Jurkat, Clone E6-1 (cell line): ENCODE measurements at regions not wholly inside any gene's neighbourhood (a gene's known extent, or its start where the extent isn't known, plus 50 kb on each side); places are given as distances from the start of the nearest gene placed in this dataset.

ENCODE experiments used
- DNase-seq: peaks from one replicate; pipeline ENCODE4 v3.0.0-alpha.2; 2011; ENCODE audit warnings: low read depth, low spot score
- H3K4me3 ChIP-seq: 2 replicates; pipeline ENCODE4 v1.5.1; 2011; ENCODE audit warnings: mild to moderate bottlenecking, low read length, control low read depth, moderate library complexity

DNA sequence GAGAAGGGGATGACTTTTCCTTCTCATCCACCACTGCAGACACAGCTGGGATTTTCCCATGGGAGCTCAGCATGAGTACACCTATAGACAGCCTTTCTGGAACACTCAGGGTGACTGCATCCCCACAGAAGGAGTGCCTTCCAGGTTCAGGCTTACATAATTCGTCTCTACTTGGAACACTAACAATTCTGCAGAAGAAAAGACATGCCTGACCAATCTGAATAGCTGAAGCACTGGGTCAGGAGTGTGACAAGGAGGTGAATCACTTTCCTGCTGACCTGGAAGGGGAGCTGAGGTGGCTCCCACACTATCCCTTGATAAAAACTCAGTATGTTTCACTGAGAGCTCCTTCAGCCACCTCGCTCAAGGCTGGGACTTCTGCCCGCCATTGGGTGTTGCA is 425.3 kb downstream of the TLR4 start:
- no peak overlapping the region for H3K4me3 ChIP-seq
- no peak for DNase-seq

DNA sequence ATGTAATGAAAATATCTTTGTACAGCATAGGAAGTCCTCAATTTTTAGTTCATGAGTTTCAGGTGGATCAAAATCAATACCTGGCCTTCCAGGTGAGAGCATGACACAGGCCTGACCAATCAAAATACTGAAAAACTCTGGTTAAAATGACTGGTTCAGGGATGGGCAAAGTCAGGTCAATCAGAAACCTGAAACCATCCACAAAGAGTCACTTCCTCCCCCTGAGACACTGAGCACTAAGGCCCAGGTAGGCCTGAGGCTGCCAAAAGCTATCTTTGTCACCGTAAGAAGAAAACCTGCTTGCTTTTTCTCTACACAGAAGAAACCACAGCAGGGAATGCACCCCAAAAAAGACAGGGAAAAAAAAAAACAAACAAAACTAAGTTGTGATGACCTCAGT is 444.8 kb downstream of the TLR4 start:
- no peak for DNase-seq
- H3K4me3 ChIP-seq = no peak overlapping the region

DNA sequence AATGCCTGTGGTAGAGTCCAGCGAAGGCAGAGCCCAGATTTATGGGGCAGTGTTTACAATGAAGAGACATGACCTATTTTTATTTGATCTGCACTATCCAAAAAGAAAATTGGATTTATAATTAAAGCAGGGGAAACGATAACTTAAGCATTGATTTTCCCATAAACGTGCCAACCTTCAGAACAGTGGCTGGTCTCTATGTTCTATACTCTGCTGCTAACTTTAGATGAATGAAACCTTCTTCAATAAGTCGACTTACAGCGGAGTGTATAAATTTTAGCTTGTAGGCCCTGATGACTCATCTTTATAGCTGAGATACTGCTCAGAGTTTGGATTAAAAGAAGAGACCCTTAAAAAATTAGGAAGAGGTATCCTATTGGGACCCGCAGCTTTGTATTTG is 452.6 kb downstream of the TLR4 start:
- no peak for DNase-seq
- no peak overlapping the region for H3K4me3 ChIP-seq

DNA sequence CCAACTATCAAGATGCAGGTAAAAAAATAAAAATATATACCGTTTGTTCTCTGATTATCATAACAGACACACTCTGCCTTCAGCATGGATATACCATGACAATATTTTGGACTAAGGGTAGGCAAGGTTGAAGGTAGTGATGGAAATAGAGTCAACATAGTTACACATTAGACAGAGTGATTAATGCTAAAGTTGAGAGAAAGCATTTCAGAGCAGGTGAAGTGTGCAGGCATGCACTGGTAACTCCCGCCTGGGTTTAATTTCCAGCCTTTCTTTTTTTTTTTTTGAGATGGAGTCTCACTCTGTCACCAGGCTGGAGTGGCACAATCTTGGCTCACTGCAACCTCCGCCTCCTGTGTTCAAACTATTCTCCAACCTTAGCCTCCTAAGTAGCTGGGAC is 458.5 kb downstream of the TLR4 start:
- H3K4me3 ChIP-seq = no peak overlapping the region
- DNase-seq = no peak

DNA sequence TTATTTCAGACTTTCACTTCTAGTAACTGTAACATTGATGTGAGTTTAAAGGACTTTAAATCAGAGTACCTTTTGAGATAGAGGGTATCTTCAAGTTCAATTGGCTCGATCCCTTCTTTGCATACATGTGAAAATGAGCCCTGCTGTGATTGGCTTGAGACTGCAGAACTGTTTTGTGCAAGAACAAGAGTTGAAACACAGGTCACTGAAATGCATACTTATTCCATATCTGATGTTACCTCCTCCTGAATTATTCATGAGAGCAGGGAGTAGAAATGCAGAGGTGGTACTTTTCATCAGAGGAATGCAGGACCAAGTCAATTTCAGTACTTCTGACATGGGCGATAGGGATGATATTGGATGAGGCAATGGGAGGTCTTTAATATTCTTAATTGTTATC is 459.5 kb downstream of the TLR4 start:
- no peak overlapping the region for H3K4me3 ChIP-seq
- DNase-seq = no peak

DNA sequence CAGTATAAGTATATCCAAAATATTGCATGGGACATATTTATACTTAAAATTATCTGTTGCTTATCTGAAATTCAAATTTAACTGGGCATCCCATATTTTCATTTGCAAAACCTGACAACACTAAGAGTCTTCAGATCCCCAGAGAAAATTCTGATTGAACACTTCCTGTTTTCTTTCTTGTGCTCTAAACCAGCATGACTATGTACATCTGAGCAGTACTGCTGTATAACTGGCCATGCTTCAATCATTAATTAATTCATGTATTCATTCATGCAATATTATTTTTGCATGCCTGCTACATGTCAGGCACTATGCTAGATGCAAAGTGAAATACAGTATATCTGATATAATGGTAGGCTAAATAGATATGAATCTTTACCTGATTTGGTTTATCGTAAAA is 461.2 kb downstream of the TLR4 start:
- H3K4me3 ChIP-seq = no peak overlapping the region
- DNase-seq = no peak

DNA sequence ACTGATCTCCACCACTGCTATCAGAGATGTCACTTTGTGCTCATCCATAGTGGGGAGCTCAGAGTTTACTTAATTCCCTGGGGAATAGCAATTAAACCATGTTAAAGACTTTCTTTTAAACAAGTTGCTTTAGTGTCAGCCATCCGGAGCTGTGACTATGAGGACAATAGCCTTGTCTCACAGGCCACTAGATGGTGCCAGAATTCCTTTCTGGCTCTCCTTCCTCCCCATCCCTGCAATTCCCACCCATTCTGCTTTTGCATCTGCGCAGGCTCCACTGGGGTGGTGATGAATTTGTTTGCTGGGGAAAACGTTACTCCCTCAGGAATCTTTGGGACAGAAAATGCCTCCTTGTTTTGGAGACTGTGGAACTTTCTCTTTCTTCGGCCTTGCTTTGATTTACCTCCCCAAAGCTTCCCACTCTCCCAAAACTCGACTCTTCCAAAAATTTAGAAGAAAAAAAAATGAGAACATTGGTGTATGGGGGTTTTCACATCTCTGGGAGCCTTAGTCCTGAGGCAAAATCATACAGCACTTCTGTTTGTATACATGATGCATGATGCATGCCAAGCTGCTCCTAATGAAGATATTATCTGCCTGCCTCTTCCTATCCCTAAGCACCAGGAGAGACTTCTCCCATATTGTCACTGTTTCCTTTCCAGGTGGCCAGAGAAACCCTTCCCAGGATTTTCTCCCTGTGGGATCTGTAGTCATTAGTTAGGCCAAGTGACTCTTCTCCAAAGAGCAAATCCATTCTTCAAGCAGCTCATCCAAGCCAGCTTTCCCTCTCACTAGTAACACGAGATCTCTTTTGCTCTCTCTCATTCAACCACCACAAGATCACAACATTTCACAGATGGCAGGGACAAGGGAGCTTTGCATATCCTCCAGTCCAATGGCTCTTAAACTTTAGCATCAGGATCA is 466.1 kb downstream of the TLR4 start:
- no peak overlapping the region for H3K4me3 ChIP-seq
- DNase-seq = peak; percentile 14

DNA sequence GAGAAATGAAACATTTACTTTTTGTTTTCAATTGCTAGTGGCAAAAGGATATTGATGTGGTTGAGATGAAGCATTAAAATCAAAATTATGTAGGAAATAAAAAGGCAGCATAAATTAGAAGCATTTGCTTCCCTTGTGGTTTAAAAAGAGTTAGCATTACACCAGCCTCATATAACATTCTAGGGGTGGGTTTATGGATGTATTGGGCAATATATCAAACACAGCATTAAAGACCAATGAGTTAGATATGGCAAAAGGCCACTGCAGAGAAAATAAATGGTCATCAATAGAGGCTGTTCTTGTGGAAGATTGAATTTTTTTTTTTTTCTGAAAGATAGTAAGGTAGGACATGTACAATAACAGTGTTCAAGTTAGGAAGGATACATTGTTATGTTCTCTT is 473.0 kb downstream of the TLR4 start:
- H3K4me3 ChIP-seq = no peak overlapping the region
- DNase-seq = no peak

DNA sequence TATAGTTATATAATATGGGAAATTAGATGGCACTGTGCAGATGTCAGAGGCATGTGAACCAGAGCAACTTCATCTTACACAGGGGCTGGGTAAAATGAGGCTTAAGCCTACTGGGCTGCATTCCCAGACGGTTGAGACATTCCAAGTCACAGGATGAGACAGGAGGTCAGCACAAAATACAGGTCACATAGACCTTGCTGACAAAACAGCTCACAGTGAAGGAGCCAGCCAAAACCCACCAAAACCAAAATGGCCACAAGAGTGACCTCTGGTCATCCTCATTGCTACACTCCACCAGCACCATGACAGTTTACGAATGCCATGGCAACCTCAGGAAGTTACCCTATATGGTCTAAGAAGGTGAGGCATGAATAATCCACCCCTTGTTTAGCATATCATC is 479.4 kb downstream of the TLR4 start:
- no peak for DNase-seq
- H3K4me3 ChIP-seq = no peak overlapping the region

DNA sequence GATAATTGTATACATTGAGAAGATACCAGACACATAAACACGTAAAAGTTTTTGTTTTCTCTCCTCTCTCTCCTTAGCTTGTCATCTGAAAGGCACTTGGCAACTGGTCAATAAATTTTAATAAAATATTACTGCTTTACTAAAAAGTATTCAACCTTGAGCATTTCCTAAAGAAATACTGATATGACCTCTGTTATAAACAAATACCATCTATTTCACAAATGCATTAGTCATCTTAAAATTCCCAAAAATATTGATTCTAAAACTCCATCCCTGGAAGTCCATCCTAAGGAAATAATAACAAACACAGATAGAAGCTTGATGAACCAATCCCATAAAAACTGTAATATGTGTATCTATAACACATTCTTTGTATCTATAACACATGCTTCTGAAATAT is 483.2 kb downstream of the TLR4 start:
- H3K4me3 ChIP-seq = no peak overlapping the region
- no peak for DNase-seq

DNA sequence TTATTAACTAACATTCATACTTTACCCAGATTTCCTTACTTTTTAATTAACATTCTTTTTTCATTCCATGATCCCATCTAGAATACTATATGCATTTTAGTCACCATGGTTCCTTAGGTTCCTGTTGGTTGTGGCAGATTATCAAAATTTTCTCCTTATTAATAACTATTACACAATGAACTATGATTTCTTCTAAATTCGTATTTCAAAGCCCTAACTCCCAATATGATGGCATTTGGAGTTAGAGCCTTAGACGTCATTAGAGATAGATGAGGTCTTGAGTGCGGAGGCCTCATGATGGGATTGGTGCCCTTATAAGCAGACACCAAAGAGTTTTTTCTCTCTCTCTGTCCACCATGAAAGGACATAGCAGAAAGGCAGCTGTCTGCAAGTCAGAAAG is 485.4 kb downstream of the TLR4 start:
- H3K4me3 ChIP-seq = no peak overlapping the region
- DNase-seq = no peak

DNA sequence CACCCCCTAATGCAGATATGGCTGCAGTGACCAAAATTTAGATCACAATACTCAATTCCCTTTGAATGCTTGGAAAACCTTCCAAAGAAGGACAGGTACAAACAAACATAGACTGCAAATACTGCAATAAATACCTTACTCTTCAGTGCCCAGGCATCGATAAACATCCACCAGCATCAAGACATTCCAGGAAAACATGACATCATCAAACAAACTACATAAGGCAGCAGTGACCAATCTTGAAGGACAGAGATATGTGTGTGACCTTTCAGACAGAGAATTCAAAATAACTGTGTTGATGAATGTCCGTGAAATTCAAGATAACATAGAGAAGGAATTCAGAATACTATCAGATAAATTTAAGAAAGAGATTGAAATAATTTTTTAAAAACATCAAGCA is 488.6 kb downstream of the TLR4 start:
- no peak overlapping the region for H3K4me3 ChIP-seq
- no peak for DNase-seq

DNA sequence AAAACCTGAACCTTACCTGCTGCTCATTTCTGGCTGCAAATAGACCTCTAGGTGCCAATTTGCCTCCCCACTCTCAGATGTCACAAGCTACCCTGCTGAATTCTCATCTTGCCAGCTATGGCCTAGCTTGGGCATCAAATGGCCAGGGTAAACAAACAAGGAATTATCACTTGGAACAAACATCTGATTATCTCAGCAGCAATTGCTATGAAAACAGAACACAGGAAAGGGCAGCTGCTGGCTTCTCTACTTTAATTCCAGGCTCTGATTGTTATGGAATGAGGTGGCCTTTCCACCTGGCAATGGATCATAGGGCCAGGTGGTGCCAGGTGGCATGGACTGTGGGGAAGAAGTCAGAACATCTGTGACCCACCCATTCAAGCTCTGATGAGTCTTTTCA is 505.1 kb downstream of the TLR4 start:
- no peak overlapping the region for H3K4me3 ChIP-seq
- DNase-seq = no peak

DNA sequence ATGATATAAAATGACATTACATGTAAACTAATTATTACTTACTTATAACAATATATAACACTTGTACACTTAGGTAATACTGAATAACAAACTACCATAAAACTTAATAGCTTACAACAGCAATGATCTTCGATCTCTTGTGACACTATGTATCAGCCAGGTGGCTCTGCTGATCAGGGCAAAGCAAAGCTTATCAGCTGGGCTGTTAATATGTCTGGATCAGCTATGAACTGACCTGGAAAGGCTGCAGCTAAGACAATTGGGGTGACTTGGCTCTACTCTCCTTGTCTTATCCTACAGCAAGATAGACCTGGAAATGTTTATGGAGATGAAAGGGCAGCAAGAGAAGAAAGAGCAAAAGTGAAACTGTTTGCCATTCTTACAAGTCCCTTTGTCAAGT is 511.3 kb downstream of the TLR4 start:
- DNase-seq = no peak
- no peak overlapping the region for H3K4me3 ChIP-seq

DNA sequence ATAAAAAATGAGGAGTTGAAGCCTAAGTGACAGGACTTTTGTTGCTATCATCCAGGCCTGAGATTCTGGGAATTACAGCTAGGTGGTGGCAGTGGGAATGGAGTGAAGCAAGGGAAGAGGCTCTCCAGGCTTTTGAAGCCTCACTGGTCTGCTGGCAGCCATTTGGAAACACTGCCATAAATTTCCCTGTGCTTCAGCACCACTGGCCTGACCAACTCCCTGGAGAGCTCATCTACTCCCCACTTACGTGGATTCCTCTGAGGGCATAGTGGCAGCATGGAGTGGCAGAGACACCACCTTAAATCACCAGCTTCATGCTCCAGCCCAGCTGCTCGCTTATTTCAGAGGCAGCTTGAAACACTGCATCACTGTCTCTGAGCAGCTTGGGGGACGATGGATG is 518.2 kb downstream of the TLR4 start:
- H3K4me3 ChIP-seq = no peak overlapping the region
- no peak for DNase-seq

DNA sequence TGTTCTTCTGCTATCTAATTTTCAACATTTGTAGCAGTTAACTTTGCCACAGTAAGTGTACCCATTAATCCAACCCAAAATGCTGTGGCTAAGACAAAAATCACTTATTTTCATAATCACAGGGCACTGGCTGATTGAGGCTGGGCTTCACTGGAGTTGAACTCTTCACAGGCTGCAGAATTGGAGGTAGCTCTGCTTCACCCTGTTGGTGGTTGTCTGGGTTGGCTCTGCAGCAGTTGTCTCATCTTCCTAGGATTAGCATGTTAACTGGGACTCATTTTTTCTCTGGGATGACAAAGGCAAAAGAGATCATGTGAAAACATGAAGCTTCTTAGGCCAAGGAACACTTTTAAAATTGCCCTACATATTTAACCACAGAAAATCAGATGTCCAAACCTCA is 518.9 kb downstream of the TLR4 start:
- H3K4me3 ChIP-seq = no peak overlapping the region
- DNase-seq = no peak

DNA sequence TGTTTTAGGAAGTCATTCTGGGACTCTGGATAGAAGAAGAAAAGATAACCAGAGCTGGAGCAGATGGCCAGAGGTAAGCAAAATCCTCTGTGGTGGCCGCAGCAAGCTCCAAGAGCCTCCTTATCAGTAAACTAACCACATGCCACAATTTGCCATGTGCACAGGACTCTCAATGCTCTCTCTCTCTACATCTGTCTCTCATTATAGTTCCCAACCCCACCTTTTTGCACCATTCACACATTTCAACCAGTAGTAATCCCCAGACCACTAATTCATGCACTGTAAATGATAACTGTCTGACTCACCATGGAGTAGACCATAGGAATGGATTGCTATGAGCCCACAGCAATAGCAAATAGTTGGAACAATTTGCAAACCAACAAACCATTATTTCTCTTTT is 526.1 kb downstream of the TLR4 start:
- no peak for DNase-seq
- H3K4me3 ChIP-seq = no peak overlapping the region

DNA sequence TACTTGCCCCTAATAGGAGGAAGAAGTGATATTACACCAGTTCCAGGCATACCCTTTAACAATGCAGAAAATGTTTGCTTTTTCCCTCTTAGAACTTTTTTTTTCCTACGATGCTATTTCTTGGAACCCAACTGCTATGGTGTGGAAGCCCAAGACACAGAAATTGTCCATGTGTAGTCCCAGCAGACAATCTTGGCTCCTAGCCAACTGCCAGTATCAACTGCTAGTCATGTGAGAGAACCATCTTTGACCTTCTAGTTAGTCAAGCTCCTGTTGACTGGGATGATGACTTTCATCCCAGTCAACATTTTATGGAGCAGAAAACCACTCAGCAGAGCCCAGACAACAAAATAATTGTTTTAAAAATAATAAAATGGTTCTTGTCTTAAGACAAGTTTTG is 532.4 kb downstream of the TLR4 start:
- no peak overlapping the region for H3K4me3 ChIP-seq
- no peak for DNase-seq

DNA sequence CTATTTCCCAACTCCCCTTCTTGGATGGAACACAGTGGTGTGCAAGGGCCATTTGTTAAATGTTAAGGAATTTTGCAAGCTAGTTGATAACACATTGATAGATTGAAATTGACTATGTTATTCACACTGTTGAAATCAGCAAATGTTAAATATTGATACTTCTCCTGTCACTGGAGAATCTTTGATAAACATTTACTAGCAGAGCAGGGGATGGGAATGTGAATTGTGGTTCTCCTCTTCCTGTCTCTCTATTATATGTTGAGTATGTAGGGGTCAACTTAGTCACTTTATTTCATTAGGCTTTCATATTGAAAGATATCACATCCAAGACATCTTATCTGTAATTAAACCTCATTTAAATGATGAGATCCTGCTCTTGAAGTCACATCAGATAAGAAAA is 533.9 kb downstream of the TLR4 start:
- no peak overlapping the region for H3K4me3 ChIP-seq

DNA sequence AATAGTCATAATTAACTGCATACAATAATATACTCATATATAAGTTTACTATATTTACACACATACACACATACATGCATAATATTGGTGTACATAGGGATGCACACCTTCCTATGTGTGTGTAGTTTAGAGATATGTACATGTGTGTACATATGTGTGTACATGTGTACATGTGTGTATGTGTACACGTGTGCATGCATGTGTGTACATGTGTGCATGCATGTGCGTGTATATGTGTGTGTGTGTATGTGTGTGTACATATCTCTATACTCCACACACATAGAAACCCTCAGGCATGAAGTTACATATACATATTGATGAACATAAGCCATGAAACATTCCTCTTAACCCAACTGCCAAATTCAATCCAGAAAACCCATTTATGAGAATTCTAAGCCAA is 547.8 kb downstream of the TLR4 start:
- no peak for DNase-seq
- no peak overlapping the region for H3K4me3 ChIP-seq

More for the DNA sequence above, 533.9 kb downstream of the TLR4 start:
- no peak for DNase-seq

DNA sequence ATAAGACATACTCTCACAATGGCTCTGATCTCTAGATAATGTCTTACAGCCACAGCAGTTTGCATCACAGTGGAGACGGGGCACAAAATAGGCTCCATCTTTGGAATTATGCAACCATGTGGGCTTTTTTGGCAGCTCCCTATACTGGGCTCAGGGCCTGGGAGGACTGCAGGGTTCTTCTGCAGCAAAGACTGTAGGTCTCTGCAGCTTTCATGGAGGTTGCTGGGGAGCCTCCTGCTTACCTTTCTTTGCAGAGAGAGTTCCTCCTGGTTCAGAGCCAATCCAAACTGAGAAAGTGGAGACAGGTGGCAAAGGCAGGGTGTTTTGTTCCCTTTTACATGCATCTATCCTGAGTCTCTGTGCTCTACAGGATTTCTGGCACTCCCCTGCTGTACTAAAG is 558.0 kb downstream of the TLR4 start:
- H3K4me3 ChIP-seq = no peak overlapping the region
- no peak for DNase-seq
